Stromal cell of bone marrow (primary cell): ENCODE measurements at regions not wholly inside any gene's neighbourhood (a gene's known extent, or its start where the extent isn't known, plus 50 kb on each side); places are given as distances from the start of the nearest gene placed in this dataset.

ENCODE experiments used
- DNase-seq: peaks from one replicate; pipeline ENCODE4 v3.0.0-alpha.2; 2012; ENCODE audit warnings: low read depth

GRCh38 chr6:98634569-98634968 lies 199.8 kb upstream of the POU3F2 start:
- no peak for DNase-seq

- DNase-seq = no peak
Measured at GRCh38 chr6:98635191-98635590, 199.2 kb upstream of the POU3F2 start.

- no peak for DNase-seq
Measured at GRCh38 chr6:98636941-98637340, 197.4 kb upstream of the POU3F2 start.

- no peak for DNase-seq
Measured at GRCh38 chr6:98639089-98639635, 195.2 kb upstream of the POU3F2 start.

GRCh38 chr6:98640366-98640765 lies 194.0 kb upstream of the POU3F2 start:
- DNase-seq = no peak

- no peak for DNase-seq
Measured at GRCh38 chr6:98641949-98642719, 192.2 kb upstream of the POU3F2 start.

GRCh38 chr6:98644063-98644462 lies 190.3 kb upstream of the POU3F2 start:
- DNase-seq = no peak

- no peak for DNase-seq
Measured at GRCh38 chr6:98648211-98648914, 186.0 kb upstream of the POU3F2 start.

- no peak for DNase-seq
Measured at GRCh38 chr6:98650941-98651340, 183.4 kb upstream of the POU3F2 start.

GRCh38 chr6:98653179-98653578 lies 181.2 kb upstream of the POU3F2 start:
- no peak for DNase-seq

- peak; percentile 3 for DNase-seq
Measured at GRCh38 chr6:98657764-98658163, 176.6 kb upstream of the POU3F2 start.

GRCh38 chr6:98669371-98669770 lies 165.0 kb upstream of the POU3F2 start:
- DNase-seq = no peak

- no peak for DNase-seq
Measured at GRCh38 chr6:98670045-98670746, 164.2 kb upstream of the POU3F2 start.

- DNase-seq = no peak
Measured at GRCh38 chr6:98672681-98673475, 161.5 kb upstream of the POU3F2 start.

GRCh38 chr6:98678481-98678880 lies 155.9 kb upstream of the POU3F2 start:
- DNase-seq = no peak

- DNase-seq = no peak
Measured at GRCh38 chr6:98686008-98686601, 148.3 kb upstream of the POU3F2 start.

- DNase-seq = no peak
Measured at GRCh38 chr6:98687752-98688151, 146.6 kb upstream of the POU3F2 start.

GRCh38 chr6:98695091-98695801 lies 139.1 kb upstream of the POU3F2 start:
- DNase-seq = no peak

- no peak for DNase-seq
Measured at GRCh38 chr6:98711380-98711779, 123.0 kb upstream of the POU3F2 start.

GRCh38 chr6:98716341-98716740 lies 118.0 kb upstream of the POU3F2 start:
- no peak for DNase-seq
